BJ (cell line): ENCODE measurements at regions not wholly inside any gene's neighbourhood (a gene's known extent, or its start where the extent isn't known, plus 50 kb on each side); places are given as distances from the start of the nearest gene placed in this dataset.

Source experiments
- CTCF ChIA-PET: fragments of 350-600 bp; formaldehyde crosslinking; extraction: SDS; loops from one replicate; lab custom pipeline; 2021; ENCODE audit warnings: antibody characterized with exemption, inconsistent platforms; lab: Yijun Ruan, JAX
- POLR2A ChIA-PET: fragments of 300-600 bp; sonication (Branson Sonifier 250); formaldehyde crosslinking; extraction: SDS; loops from one replicate; lab custom pipeline; 2021; ENCODE audit warnings: antibody characterized with exemption; lab: Charles Lee
- DNase-seq: peaks from one replicate; pipeline ENCODE4 v3.0.0-alpha.2; 2011; ENCODE audit warnings: low read depth
- H3K27me3 ChIP-seq: 2 replicates; pipeline ENCODE4 v1.6.0; 2011; ENCODE audit warnings: low read length; ENCODE audit not compliant: control insufficient read depth, insufficient read depth
- H3K36me3 ChIP-seq: 2 replicates; pipeline ENCODE4 v1.5.1; 2011; ENCODE audit warnings: low read length; ENCODE audit not compliant: control insufficient read depth, insufficient read depth
- H3K4me3 ChIP-seq: 2 replicates; pipeline ENCODE4 v1.5.1; 2011; ENCODE audit warnings: low read depth, mild to moderate bottlenecking, control low read depth, low read length
- TF ChIP-seq, protein P1 (sequence below): IDR thresholded peaks from 2 replicates; pipeline ENCODE4 v1.5.1; 2011; ENCODE audit warnings: low read depth, mild to moderate bottlenecking, control low read depth, inconsistent platforms, low read length, moderate library complexity; ENCODE audit not compliant: insufficient read depth

DNA sequence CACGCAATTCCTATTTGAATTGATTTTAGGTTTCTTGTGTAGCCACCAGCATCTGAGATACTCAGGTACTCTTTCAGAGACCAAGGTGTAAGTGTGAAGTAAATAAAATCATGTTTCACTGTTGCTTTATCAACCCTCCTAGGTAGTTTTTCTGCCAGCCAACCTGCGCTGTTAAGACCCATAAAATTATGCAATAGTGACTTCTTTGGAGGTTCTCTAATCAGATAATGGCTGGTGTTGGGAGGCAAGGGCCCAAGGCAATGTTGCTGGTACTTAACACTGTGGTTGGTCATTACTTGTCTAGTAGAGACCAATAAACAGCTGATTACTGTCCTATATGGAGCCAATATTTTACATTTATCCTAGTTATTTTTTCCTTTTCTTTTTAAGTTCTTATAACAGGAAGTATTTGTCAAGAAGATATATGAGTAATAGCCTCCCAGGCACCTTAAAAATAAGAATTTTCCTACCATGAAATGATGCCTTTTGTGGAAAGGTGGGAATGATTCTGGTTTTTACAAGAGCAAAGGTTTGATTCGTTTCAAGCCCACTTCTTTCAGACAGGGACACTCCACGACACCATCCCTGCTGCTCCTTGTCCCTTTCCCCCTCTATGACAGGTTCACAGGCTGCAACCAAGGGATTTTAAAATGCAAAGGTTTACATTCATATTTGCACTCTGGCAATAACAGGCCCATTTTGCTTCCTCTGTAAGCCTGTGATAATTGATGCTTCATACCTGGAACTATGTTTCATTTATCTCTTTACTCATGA lies 259.3 kb downstream of the MEIS1 start:
- ChIA-PET POLR2A (no interaction called here), CTCF (no interaction called here)
- Histone ChIP-seq H3K4me3 (no peak overlapping the region), H3K27me3 (no peaks in the 10 kb centered on the region), H3K36me3 (no peaks in the 10 kb centered on the region)
- TF ChIP-seq, protein P1, sequence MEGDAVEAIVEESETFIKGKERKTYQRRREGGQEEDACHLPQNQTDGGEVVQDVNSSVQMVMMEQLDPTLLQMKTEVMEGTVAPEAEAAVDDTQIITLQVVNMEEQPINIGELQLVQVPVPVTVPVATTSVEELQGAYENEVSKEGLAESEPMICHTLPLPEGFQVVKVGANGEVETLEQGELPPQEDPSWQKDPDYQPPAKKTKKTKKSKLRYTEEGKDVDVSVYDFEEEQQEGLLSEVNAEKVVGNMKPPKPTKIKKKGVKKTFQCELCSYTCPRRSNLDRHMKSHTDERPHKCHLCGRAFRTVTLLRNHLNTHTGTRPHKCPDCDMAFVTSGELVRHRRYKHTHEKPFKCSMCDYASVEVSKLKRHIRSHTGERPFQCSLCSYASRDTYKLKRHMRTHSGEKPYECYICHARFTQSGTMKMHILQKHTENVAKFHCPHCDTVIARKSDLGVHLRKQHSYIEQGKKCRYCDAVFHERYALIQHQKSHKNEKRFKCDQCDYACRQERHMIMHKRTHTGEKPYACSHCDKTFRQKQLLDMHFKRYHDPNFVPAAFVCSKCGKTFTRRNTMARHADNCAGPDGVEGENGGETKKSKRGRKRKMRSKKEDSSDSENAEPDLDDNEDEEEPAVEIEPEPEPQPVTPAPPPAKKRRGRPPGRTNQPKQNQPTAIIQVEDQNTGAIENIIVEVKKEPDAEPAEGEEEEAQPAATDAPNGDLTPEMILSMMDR = no peak
- DNase-seq = no peak

DNA sequence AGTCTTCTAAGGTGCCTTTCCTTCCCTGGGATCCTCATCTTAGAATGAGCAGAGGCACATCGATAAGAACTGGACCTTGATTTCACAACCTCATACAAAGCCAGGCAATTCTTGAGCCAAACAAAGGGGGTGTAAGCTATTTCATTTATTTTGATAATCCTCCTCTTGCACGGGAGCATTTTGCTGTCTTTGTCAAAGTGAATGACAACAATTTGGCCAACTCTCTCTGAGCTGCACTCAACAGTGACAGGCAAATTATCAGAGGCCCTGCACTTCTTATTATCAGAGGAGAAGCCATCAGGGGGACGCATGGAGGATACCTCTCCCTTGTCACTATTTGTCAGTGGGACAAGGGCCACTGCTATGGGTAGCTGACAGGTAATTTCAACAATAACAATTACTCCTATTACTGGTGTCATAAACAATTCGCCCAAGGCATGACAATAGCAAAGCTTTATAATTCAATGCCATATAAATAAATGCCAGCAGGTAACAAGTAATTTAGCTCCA lies 260.4 kb downstream of the MEIS1 start:
- POLR2A ChIA-PET = no interaction called here
- CTCF ChIA-PET = interaction anchor here (0.5 kb wide), 1 partner anchor 43 kb away, joined by 3 read pairs; no protein-coding TSS in a partner anchor

DNA sequence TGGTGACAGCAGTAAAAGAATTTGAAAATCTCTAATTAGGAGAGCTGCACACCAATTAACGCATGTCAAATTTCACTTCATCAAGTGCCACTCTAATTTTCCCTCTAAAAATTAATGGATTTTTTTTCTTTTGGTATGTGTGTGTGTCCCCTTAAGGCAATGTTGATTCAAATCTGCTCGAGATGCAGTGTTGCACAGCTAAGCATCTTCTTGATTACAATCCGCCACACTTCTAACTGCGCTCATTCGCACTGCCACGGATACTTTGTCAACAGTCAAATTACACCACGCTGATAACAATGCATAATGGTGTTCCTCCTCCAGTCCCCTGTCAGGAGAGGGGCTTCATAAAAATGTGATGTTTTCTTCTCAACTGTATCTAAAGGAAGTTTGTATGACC lies 261.4 kb downstream of the MEIS1 start:
- Histone ChIP-seq H3K27me3 (no peaks in the 10 kb centered on the region), H3K4me3 (no peak overlapping the region), H3K36me3 (no peaks in the 10 kb centered on the region)
- TF ChIP-seq, protein P1 = no peak
- POLR2A ChIA-PET = no interaction called here
- no peak for DNase-seq
- CTCF ChIA-PET = no interaction called here

More for the DNA sequence above, 260.4 kb downstream of the MEIS1 start:
- no peak for DNase-seq
- TF ChIP-seq, protein P1 = no peak
- Histone ChIP-seq H3K36me3 (no peaks in the 10 kb centered on the region), H3K27me3 (no peaks in the 10 kb centered on the region), H3K4me3 (no peak overlapping the region)

DNA sequence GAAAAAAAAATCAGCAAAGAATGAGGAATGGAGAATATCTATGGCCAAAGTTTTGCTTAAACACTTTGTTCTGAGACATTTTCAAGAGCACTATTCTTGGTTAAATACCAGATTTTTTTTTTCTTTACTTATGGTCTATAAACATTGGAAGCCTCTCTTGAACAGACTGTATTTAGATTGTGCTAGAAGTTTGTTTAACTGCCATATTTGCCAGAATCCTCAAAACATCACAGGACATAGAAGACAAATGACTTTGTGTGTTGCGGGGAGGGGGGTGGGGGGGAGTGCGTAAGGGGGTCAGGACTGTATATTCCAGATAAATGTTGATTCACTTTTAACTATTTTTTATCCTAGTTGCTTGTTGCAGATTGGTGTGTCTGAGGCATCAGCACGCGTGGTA lies 262.0 kb downstream of the MEIS1 start:
- Histone ChIP-seq H3K4me3 (no peak overlapping the region), H3K36me3 (no peaks in the 10 kb centered on the region), H3K27me3 (no peaks in the 10 kb centered on the region)
- no peak for DNase-seq
- POLR2A ChIA-PET = no interaction called here
- CTCF ChIA-PET = no interaction called here
- TF ChIP-seq, protein P1 = no peak

DNA sequence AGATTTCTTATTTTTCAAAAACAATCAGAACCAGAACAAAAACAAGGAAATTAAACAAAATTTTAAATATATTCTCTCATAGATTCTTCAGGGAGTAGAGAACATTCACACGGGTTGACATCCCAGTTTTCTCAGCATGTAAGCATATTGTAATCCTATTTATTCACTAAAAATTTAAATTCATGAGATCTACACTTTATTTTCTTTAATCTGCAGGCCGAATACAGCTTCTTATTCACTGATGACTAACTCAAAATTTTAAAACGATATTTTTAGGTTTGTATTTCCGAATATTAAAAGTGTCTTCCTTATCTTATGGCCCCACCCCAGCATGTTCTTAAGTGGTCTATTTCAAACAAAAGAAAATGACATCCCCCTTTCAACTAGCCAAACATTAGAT lies 262.4 kb downstream of the MEIS1 start:
- Histone ChIP-seq H3K36me3 (no peaks in the 10 kb centered on the region), H3K4me3 (no peak overlapping the region), H3K27me3 (no peaks in the 10 kb centered on the region)
- TF ChIP-seq, protein P1 = no peak
- no peak for DNase-seq
- CTCF ChIA-PET = interaction anchor here (1.2 kb wide), 1 partner anchor 15 kb away, joined by 3 read pairs; no protein-coding TSS in a partner anchor
- POLR2A ChIA-PET = no interaction called here
